HCT116 (cell line): ENCODE measurements at regions not wholly inside any gene's neighbourhood (a gene's known extent, or its start where the extent isn't known, plus 50 kb on each side); places are given as distances from the start of the nearest gene placed in this dataset.

Source experiments
- ELF1 ChIP-seq: IDR thresholded peaks from 2 replicates; pipeline ENCODE4 v1.6.1; 2012; ENCODE audit warnings: low read depth, borderline replicate concordance
- EZH2phosphoT487 ChIP-seq: fragments of 200-600 bp; IDR thresholded peaks from 2 replicates; pipeline ENCODE4 v1.6.1; 2018; ENCODE audit warnings: antibody characterized with exemption, borderline replicate concordance
- JUND ChIP-seq: IDR thresholded peaks from 2 replicates; pipeline ENCODE4 v1.6.1; 2012
- POLR2A ChIP-seq: IDR thresholded peaks from 2 replicates; pipeline ENCODE4 v1.7.0; 2011; ENCODE audit warnings: borderline replicate concordance; ENCODE audit not compliant: insufficient read depth, insufficient read length; ENCODE audit errors: extremely low read depth
- SIN3A ChIP-seq: IDR thresholded peaks from 2 replicates; pipeline ENCODE4 v1.6.1; 2012; ENCODE audit warnings: low read depth
- TF ChIP-seq, protein P1 (sequence below), 3 experiments: fragments of 200-600 bp in 1 of 3; sonication (generic) in 1 of 3; IDR thresholded peaks in 2 of 3; conservative IDR thresholded peaks in 1 of 3; 2 replicates each; pipeline ENCODE4 v1.5.1; 2012 to 2017; ENCODE audit warnings: low read depth in 2 of 3, low read length in 2 of 3, antibody characterized with exemption in 1 of 3, borderline replicate concordance in 1 of 3, control low read depth in 1 of 3, mild to moderate bottlenecking in 1 of 3, mixed read lengths in 1 of 3, mixed run types in 1 of 3, moderate library complexity in 1 of 3; ENCODE audit not compliant: insufficient read depth in 1 of 3
- TF ChIP-seq, protein P2 (sequence below): IDR thresholded peaks from 2 replicates; pipeline ENCODE4 v1.6.1; 2011; ENCODE audit warnings: mild to moderate bottlenecking, low read length, moderate library complexity; ENCODE audit not compliant: insufficient replicate concordance; ENCODE audit errors: extremely low read depth

DNA sequence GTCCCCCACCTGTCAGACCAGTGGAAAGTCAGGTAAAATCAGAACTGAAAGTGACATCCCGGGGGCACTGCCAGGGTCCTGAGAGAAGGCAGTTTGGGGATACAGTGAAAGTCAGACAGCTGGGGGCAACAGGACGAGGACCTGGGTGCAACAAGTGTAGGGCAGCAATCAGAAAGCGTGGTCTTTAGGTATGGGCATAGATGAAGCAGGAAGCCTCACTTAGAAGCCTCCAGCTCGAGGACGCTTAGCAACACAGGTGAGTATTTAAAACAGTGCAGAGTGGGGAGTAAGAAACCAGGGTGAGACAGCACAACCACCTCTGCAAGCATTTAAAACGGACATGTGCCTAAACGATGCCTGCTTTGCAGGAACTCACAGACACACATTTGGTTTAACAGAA, 64.6 kb upstream of the POU2AF1 start:
- TF ChIP-seq SIN3A: no peak
- TF ChIP-seq POLR2A: no peak
- TF ChIP-seq, protein P1, sequence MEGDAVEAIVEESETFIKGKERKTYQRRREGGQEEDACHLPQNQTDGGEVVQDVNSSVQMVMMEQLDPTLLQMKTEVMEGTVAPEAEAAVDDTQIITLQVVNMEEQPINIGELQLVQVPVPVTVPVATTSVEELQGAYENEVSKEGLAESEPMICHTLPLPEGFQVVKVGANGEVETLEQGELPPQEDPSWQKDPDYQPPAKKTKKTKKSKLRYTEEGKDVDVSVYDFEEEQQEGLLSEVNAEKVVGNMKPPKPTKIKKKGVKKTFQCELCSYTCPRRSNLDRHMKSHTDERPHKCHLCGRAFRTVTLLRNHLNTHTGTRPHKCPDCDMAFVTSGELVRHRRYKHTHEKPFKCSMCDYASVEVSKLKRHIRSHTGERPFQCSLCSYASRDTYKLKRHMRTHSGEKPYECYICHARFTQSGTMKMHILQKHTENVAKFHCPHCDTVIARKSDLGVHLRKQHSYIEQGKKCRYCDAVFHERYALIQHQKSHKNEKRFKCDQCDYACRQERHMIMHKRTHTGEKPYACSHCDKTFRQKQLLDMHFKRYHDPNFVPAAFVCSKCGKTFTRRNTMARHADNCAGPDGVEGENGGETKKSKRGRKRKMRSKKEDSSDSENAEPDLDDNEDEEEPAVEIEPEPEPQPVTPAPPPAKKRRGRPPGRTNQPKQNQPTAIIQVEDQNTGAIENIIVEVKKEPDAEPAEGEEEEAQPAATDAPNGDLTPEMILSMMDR (IDR thresholded peaks at IDR 0.05 in 2 of 3, conservative IDR thresholded peaks at IDR 0.05 in 1 of 3; ENCODE audit: borderline replicate concordance in 1 of 3, insufficient read depth in 1 of 3, low read depth in 2 of 3, low read length in 2 of 3): no peak
- no peak for TF ChIP-seq EZH2phosphoT487
- TF ChIP-seq JUND: no peak
- no peak for TF ChIP-seq ELF1
- TF ChIP-seq, protein P2, sequence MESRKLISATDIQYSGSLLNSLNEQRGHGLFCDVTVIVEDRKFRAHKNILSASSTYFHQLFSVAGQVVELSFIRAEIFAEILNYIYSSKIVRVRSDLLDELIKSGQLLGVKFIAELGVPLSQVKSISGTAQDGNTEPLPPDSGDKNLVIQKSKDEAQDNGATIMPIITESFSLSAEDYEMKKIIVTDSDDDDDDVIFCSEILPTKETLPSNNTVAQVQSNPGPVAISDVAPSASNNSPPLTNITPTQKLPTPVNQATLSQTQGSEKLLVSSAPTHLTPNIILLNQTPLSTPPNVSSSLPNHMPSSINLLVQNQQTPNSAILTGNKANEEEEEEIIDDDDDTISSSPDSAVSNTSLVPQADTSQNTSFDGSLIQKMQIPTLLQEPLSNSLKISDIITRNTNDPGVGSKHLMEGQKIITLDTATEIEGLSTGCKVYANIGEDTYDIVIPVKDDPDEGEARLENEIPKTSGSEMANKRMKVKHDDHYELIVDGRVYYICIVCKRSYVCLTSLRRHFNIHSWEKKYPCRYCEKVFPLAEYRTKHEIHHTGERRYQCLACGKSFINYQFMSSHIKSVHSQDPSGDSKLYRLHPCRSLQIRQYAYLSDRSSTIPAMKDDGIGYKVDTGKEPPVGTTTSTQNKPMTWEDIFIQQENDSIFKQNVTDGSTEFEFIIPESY: no peak
